22Rv1 (cell line): ENCODE measurements at regions not wholly inside any gene's neighbourhood (a gene's known extent, or its start where the extent isn't known, plus 50 kb on each side); places are given as distances from the start of the nearest gene placed in this dataset.

Experiments
- CTCF ChIP-seq: fragments of 450-650 bp; IDR thresholded peaks from 2 replicates; pipeline ENCODE4 v1.5.1; 2017; ENCODE audit warnings: mild to moderate bottlenecking
- ZFX ChIP-seq: fragments of 450-650 bp; IDR thresholded peaks from 2 replicates; pipeline ENCODE4 v1.6.1; 2017; ENCODE audit warnings: antibody characterized with exemption, borderline replicate concordance

GRCh38 chr18:56060967-56061541, 473.1 kb upstream of the TCF4 start:
- TF ChIP-seq CTCF (no peak), ZFX (no peak)
